ENCODE measurements at regions not wholly inside any gene's neighbourhood (a gene's known extent, or its start where the extent isn't known, plus 50 kb on each side); places are given as distances from the start of the nearest gene placed in this dataset.

- TF ChIP-seq CTCF (IDR thresholded peaks at IDR 0.05; ENCODE audit: low read depth, low read length, missing input control) (no peak), REST (IDR thresholded peaks at IDR 0.05) (no peak), FOXA1 (IDR thresholded peaks at IDR 0.05) (no peak), HNF4G (IDR thresholded peaks at IDR 0.05) (no peak), RXRA (IDR thresholded peaks at IDR 0.05) (no peak), JUND (IDR thresholded peaks at IDR 0.05) (no peak), MAX (IDR thresholded peaks at IDR 0.05) (no peak), RAD21 (IDR thresholded peaks at IDR 0.05) (no peak), TAF1 (conservative IDR thresholded peaks at IDR 0.05) (no peak), EGR1 (IDR thresholded peaks at IDR 0.05; ENCODE audit: low read depth in 2 of 2) (no peak), YY1 (IDR thresholded peaks at IDR 0.05) (no peak), ZBTB33 (IDR thresholded peaks at IDR 0.05) (no peak)
These were observed 130.3 kb upstream of the FAM98A start for GRCh38 chr2:33729353-33729752.
